ENCODE measurements at regions not wholly inside any gene's neighbourhood (a gene's known extent, or its start where the extent isn't known, plus 50 kb on each side); places are given as distances from the start of the nearest gene placed in this dataset.

DNA sequence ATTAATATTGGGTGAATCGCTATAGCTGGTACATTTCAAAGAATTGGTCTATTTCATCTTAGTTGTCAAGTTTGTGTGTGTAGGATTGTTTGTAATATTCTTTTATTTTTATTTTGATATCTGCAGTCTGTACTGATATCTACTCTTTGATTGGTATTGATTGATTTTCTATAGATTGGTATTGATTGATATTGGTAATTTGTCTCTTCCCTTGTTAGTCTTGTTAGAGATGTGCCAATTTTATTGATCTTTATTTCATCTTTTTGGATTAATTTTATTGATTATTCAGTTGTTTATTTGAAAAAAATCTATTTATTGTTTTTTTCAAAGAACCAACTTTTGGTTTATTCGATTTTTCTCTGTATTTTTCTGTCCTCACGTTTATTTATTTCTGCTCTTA, 61.4 kb downstream of the TM2D3 start:
- FAIRE-seq = peak; percentile 33

DNA sequence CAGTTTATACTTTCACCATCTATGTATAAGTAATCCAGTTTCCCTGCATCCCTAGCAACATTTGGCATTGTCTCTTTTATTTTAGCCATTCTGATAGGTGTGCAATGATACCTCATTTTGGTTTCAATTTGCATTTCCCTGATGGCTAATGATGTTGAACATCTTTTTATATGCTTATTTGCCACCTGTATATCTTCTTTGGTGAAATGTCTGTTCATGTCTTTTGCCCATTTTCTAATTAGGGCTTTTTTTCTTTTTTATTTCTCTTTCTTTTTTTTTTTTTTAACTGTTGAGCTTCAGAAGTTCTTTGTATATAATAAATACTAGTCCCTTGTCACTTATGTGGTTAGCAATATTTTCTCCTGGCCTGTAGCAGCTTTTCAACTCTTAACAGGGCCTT, 68.9 kb downstream of the TM2D3 start:
- no peak for FAIRE-seq

DNA sequence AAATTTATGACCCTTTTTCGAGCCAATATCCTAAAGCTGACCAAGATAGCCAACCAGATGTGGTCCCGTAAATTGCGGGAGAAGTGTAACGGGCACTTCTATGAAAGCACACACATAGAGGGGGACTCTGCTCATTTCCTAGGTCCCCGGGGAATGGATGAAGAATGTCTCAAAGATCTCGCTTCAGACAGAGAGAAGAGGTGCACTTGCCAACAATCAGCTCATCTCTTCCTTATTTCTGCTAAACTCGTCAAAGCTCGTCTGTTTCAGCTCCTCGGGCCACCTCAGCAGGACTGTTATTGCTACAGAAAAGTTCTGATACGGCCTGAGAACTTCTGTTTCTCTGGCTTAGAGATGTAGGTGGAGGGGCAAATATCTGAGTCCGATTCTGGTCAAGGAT, 71.8 kb downstream of the TM2D3 start:
- no peak for FAIRE-seq

DNA sequence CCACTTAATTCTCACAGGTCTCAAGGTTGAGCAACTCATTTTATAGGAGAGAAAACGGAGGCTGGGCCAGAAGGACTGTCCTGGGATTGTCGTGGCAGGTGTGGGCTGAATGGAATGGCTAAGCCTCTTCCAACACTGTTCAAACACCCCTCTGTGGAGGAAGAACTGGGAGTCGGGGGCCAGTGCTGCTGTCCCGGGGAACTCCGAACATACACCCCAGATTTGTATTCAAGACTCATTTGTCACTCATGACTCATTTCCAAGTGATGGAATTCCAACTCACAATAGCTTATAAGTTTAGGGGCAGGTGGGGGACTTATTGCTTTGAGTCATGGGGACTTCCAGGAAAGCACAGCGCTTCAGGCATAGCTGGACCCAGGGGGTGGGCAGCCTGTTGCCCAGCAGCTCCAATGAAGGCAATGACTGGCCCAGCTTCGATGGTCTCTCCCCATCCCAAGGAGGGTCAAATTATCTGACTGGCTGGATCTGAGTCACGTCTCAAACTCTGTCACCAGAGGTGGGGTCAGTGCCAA, 72.5 kb downstream of the TM2D3 start:
- FAIRE-seq = no peak

DNA sequence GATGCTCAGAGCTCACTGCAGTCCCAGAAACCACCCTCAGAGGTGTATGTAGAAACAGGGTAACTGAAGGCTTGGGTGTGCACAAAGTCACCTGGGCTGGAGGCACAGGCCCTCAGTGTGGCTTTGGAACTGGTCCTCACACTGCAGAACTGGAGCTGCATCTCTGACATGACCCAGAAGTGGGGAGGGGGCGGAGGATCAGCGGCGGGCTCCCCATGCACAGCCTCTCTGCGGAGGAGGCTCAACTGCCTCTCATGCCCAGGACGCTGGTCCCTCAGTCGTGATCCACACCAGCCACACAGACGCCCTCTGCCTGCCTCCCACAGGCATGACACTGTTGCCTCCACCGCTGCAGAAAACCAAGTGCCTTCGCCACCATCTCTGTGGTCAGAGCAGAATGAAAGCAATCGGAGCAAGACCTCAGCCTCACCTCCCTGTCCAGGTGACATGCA, 73.7 kb downstream of the TM2D3 start:
- no peak for FAIRE-seq

DNA sequence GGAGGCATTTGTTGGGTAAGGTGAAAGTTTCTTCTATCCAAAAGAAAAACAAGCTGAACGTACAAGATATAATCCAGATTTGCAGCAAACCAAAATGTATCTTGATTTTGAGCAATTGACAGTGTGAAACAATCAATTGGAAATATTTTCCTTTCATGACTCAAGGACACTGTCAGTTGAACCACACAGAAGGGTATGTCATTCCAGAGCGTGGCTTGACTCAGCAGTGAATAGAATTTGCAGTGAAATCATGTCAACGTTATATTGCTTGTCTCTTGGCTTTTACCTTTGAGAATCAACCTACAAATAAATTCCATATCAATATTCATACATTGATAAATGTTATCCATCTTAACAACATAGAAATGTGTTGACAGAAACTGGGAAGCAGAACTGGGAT, 78.2 kb downstream of the TM2D3 start:
- no peak for FAIRE-seq

DNA sequence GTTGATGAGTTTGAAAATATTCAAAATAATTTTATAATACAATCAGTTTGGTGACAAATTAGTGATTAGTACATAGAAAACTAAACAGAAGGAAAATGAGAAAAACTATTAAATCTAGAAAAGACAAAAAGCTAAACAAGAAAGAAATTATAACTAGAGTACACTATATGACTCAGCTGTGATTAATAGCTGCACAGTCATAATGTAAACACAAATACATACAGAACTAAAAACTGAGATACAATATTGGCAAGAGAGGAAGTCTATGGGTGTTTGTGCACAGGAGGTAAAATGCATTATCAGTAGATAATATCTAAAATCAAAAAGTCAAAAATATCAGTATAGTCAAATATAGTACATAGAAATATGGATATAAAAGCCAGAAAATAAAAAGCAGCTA, 80.7 kb upstream of the PCSK6 start:
- FAIRE-seq = no peak

DNA sequence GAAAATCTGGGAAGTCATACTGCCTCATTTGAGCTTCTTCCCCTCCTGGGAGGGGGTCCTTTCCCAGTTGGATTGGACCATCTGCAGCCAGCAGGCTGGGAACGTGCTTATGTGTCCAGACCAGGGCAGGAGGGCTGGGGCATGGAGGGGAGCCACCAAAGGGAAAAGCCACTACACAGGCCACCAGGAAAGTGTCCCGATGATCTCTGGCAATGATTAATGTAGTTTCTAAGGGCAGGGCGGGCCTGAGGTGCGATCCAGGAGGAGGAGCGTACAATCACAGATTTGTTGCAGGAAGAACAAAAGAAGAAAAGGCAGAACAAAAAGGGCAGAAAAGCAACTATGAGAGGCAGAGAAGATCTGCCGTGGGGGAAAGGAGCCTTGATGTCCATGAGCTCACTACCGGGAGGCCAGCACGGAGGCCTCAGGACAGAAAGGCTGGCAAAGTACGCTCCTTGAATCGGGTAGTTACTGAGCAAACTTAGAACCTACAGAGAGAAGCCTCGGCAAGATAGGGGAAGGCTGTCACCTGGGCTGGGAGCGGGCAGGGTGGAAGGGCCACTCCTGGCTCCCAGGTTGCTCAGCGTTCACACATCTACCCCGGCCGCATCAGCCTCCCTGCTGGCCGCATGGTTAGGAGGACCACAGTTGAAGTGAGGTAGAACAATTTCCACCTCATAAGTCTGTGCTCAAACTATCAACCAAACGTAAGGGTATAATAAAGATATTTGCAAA, 79.5 kb upstream of the PCSK6 start:
- FAIRE-seq = no peak

DNA sequence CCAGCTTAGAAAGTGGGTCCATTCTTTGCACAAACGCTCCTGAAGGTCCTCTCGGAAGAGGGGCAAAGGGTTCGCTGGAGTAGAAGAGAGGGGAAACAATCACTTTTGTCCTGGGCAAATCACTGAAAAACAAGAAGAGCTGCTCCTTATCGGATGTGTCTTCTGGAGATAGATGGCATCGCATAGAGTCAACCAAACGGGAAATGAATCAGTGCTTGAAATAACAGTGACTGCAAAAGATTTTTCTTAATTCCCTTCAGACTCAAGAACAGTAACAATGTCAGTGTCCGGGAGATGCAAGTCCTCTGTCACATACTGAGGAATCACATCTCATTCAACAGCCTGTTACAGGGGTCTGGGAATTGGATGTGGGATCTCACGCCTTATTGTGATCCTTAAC, 78.8 kb upstream of the PCSK6 start:
- FAIRE-seq = no peak

DNA sequence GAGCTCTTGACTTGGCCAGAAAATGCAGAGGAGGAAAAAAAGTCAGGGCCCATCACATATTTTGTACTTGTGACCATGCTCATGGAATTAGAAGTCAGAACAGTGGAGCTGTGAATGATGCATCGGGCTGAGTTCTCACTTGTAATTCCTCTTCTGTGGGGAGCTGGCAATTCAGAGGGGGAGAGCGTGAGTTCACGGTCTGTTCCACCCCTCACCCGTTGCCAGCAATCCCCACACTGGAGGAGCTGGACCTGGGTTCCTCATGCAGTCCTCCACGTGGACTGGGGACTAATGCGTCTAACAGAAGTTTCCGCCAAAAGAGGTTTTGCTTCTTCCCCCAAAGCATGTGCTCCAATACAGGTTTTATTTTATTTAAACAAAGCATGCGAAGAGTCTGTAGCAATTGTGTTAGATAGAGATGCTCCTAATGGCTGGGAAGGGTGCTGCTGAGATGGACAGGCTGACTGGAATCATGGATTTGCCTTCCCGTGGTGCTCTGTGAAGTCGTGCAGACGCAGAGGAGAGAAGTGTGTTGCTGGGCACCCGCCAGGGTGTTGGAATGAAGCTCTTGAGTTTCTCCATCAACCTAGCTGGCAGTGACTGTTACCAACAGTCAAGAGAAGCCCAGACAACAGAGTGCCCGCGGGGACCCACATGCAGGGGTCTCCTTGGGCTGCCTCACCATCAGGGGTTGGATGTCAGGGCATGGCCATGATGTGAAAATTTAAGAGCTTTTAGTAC, 77.4 kb upstream of the PCSK6 start:
- FAIRE-seq = no peak

DNA sequence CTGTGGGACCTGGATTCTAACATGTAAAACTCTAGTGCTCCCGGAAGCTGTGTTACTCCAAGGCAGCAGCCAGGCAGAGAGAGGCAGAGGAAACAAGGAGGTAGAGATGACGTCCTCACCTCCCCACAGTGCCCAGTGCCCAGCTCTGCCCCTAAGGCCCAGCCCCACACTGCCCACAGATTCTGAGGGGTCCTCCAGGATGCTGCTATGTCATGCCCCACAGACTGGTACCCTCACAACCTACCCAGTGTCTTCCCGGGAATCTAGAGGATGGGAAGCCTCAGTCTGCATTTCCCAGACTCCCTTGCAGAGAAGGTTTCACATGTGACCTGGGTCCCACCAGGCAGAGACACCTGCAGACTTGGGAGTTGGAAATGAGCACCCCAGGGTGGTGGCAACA, 75.9 kb upstream of the PCSK6 start:
- FAIRE-seq = no peak

DNA sequence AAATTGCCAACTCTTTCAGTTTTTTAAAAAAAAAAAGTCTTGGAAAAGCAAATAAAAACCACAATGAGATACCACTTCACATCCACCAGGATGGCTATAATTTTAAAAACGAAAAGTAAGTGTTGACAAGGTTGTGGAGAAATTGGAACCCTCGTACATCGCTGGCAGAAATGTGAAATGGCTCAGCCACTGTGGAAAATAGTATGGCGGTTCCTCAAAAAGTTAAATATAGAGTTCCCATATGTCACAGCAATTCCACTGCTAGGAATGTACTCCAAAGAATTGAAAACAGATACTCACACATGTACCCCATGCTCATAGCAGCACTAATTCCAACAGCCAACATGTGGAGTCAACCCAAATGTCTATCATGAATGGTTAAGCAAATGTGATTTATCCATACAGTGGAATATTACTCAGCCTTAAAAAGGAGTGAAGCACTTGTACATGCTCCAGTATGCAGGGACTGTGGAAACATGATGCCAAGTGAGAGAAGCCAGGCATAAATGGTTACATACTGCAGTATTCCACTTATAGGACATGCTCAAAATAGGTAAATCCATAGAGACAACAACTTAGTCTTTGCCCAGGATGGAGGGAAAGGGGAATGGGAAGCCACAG, 73.8 kb upstream of the PCSK6 start:
- FAIRE-seq = no peak

DNA sequence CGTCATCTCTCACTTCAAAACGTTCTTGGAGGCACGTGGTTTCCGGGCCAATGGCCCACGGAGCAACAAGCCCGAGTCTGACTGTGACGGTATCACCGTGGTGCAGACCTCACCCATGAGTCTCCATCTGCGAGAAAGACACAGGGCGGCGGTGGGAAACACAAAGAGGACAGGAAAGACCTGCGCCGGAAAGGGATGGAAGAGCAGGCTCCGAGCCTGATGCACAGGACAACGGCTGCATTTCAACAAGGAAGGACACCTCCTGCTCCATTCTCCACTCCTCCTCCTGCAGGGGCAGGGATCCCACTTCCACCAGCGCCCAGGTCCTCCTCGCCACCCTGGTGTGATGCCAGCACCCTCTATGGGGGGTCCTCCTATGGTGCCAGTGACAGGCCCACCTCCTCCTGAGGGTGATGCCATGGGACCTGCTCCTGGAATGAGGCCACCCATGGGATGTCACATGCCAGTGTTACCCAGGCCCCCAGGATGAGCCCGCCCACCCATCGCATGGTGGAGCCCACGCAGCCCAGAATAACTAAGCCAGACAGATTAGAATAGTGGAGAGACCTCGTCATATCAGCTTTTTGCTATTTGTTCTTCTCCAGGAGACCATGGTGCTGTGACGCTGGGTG, 73.0 kb upstream of the PCSK6 start:
- FAIRE-seq = no peak

DNA sequence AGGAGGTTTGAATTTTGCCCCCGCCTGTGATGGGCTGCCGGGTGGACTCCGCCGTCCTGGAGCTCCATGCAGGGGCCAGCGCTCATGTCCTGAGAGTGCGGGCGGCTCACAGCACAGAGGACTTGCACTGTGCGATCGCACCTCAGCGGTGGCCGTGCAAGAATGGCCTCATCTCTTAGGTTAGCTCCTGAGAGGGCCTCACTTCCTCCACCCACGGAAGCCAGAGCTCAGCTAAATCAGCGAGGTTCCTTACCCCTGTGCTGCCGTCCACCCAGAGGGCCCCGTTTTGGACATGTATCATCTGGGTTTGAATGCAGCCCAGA, 72.0 kb upstream of the PCSK6 start:
- FAIRE-seq = no peak

DNA sequence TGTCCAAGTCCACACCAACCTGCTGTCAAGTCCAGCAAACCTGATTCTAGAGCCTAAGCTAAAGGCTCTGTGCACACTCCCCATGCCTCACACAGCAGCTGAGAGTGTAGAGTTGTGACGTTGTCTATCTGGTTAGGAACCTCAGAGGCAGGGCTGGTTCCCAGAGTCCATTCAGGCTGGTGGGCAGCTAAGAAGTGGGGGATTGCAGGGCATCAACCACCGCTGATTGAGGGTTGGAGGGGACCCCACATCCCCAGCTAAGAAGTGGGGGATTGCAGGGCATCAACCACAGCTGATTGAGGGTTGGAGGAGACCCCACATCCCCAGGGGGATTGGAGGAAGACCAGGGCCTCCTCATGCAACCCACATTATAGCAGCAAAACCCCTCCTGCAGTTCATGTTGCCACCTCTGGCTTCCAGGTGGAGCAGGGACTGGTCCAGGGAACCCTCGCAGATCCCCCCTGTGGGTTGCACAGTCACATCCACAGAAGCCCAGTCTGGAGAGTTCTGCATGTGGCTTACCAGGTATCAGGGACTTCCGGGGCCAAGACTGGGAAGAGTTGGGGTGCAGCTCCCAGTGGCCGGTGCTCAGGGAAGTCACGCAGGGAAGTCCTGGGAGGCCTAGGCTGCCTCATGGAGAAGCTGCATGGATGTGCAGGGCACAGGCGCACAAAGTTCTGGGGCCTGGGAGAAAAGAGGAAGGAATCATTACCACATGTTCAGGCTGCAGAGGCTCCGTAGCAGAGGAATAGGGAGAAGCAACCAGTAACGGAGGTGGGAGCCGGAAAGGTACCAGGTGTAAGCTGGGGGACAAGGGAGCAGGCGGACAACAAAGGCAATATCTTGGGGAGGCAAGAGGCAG, 71.4 kb upstream of the PCSK6 start:
- no peak for FAIRE-seq

DNA sequence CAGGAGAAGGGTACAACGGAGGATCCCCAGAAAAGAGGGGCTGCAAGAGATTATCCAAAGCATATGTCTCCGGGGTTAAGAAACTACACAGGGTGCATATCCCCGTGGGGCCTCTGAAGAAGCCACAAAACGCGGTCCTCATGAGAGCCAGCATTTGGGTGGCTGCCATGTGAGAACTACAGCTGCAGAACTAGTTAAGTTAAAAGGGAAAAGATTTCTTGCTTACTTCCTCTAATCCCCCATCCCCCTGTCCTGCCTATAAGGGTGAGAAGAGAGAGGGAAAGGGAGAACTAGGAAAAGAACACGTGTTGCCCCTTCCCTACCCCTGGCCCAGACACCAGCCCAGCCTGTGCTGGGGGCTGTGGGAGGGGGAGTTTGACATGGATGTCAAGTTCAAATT, 70.4 kb upstream of the PCSK6 start:
- FAIRE-seq = no peak

DNA sequence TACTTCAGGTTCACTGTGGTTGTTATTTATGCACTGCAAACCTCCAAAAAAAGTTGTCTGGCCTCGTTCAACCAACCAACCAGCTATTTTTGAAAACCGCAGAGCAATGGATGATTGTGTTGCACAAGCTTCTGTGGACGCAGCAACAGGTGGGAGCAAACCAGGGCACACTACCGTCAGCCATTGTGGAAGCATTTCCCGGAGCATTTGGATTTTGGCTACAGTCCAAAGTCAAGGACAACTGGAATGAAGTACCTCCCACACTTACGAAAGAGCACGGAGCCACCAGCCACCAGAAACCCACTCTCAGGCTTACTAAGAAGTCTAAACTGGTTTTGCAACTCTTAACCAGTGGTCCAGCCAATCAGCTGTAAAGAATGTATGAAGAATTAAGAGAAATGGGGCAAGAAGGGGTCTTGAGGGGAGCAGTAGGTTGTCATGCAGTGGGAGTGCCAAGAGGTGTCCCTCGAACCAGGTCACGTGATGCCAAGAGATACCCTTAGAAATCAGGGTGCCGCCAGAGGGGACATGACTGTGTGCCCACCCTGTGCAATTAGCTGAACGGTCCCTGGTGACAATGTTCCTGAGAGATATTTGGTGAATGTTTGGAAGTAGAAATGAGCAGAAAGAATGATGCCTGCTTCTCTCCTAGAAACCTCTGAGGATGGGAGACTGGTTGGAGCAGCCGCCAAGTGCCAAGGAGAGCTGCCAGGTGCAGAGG, 68.9 kb upstream of the PCSK6 start:
- FAIRE-seq = no peak

DNA sequence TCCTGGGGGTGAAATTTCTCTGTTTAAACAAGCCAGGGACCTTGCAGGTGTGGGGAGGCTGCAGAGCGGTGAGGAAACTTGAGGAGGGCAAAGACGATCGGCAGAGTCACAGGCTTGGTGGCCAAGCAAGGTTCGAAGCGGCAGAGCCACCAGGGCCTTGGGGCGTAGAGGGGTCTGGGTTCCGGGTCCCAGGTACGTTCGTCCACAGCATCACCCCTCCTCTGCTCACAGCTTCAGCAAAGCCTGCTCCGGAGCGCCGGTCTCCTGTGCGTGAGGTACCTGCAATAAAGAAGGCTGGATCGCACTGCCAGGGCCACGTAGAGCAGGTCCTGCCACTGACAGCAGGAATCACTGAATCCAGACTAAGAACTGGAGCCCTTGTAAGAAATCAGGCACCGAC, 66.8 kb upstream of the PCSK6 start:
- FAIRE-seq = no peak

DNA sequence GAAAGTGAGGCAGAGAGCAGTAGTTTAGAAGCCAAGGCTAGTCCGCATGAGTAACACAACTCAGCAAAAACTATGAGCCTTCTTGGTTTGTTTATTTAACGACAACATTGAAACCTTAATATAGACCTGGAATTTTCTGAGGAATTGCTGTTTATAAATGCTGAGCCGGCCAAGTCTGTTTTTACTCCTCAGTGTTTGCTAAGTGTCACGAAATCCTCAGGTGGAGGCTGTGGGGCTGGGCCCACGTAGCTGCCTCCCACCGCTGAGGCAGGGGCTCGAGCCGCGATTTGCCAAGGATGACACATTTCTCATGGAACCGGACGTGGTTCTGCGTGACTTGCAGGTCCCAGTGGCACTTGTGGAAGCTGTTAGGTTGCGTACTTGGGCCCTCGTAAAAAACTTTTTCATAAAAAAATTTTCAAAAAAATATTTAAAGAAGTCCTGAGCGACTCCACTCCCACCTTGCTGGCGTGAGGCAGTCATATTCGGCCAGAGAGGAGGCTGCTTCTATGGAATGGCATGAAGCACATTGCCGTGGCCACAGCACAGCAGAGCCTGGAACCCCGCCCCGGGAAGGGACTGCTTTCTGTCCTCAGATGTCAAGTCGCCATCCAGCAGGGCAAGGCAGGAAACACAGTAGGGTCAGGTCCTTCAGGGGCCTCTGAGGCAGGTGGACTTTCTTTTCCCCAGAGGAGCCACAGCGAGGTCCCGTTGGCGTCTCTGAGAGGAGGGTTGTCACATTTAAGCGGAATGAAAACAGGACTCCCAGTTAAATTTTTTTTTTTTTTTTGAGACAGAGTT, 64.8 kb upstream of the PCSK6 start:
- no peak for FAIRE-seq

DNA sequence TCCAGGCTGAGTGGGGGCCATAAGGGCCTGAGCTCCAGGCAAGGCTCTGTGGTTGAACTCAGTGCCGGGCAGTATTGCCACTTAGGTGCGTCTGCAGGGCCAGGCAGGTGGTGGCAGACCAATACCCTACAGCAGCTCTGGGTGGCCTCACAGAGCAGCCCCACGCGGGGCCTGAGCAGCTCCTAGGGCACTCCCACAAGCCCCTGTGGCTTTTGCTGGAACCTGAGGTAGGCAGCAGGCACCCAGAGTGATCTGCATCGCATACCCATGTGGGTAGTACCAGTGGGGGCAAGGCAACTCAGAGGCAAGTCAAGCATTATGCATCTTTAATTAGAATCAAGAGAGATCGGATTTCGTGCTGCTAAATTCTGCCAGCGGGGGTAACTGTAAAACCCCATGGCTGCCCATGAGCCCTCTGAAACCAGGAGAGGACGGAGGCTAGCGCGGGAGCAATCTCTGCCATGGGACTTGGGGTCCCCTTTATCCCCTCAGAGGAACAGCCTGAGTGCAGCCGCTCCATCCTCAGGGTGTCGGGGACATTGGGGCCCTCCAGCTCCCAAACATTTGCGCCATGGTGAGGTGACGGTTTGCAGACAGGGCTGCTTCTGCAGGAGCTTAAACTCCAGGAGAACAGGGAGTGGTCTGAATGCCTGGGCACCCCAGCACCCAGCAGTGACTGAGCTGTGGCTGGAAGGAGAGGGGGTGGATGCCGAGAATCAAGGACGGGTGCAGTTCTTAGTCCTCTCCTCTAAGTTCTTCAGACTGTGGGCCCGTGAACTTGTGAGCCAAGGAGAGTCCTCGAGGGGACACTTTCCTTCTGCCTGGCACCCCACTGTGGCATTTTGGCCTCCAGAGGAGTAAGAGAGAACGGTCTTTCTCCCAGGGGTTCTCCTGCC, 62.4 kb upstream of the PCSK6 start:
- no peak for FAIRE-seq
